Osteoblast (primary cell): ENCODE measurements at regions not wholly inside any gene's neighbourhood (a gene's known extent, or its start where the extent isn't known, plus 50 kb on each side); places are given as distances from the start of the nearest gene placed in this dataset.

Experiments used
- DNase-seq: peaks from one replicate; pipeline ENCODE4 v3.0.0; 2011; ENCODE audit warnings: low spot score, mixed read lengths; ENCODE audit not compliant: insufficient read length; ENCODE audit errors: missing footprints
- H2AFZ ChIP-seq: 2 replicates; pipeline ENCODE4 v1.6.0; 2011; ENCODE audit warnings: mild to moderate bottlenecking, low read length
- H3K27ac ChIP-seq: 2 replicates; pipeline ENCODE4 v1.5.1; 2011; ENCODE audit warnings: mild to moderate bottlenecking, low read depth, low read length, moderate library complexity
- H3K27me3 ChIP-seq: 2 replicates; pipeline ENCODE4 v1.6.0; 2012; ENCODE audit warnings: mild to moderate bottlenecking, control low read depth, inconsistent platforms, low read length, moderate library complexity; ENCODE audit not compliant: insufficient read depth
- H3K36me3 ChIP-seq: 2 replicates; pipeline ENCODE4 v1.5.1; 2011; ENCODE audit warnings: mild to moderate bottlenecking, low read length, control low read depth, moderate library complexity; ENCODE audit not compliant: insufficient read depth
- H3K4me1 ChIP-seq: 2 replicates; pipeline ENCODE4 v1.5.1; 2011; ENCODE audit warnings: mild to moderate bottlenecking, low read length, control low read depth, moderate library complexity; ENCODE audit not compliant: insufficient read depth
- H3K4me2 ChIP-seq: 2 replicates; pipeline ENCODE4 v1.6.0; 2011; ENCODE audit warnings: mild to moderate bottlenecking, low read length; ENCODE audit not compliant: insufficient read depth
- H3K4me3 ChIP-seq: fragments of 200-600 bp; sonication (generic); 3 replicates; pipeline ENCODE4 v1.5.1; 2012; ENCODE audit warnings: mild to moderate bottlenecking, low read length, inconsistent platforms; ENCODE audit not compliant: insufficient read depth
- H3K79me2 ChIP-seq: 2 replicates; pipeline ENCODE4 v1.6.0; 2012; ENCODE audit warnings: mild to moderate bottlenecking, low read length, control low read depth, inconsistent platforms; ENCODE audit not compliant: insufficient read depth
- H3K9me3 ChIP-seq: 2 replicates; pipeline ENCODE4 v1.5.1; 2011; ENCODE audit warnings: low read depth, low read length, control low read depth
- H4K20me1 ChIP-seq: 2 replicates; pipeline ENCODE4 v1.6.0; 2012; ENCODE audit warnings: mild to moderate bottlenecking, low read length, control low read depth; ENCODE audit not compliant: insufficient read depth
- TF ChIP-seq, protein P1 (sequence below): IDR thresholded peaks from 2 replicates; pipeline ENCODE4 v1.5.1; 2011; ENCODE audit warnings: mild to moderate bottlenecking, low read depth, low read length, moderate library complexity; ENCODE audit errors: extremely low read depth

DNA sequence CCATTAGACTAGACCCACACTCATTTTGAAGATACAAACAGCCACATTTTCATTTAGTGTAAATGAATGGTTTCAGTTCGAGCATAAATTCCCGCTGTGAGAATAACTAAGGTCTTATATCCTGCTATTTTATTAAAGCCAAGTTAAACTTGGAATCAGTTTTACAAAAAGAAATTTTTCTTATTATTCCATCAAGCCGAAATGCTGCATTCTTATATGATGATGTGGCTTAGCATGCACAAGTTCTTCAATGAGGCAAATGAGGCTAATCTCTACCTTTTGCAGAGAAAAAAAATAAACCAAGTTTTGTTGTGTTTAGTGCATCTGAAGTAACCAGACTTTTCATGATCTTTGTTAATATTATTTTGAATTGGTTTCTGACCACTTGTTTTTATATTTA is 953.9 kb upstream of the PCDH10 start:
- Histone ChIP-seq H3K9me3 (no peaks in the 10 kb centered on the region), H3K79me2 (no peaks in the 10 kb centered on the region), H3K27me3 (no peaks in the 10 kb centered on the region), H2AFZ (no peak overlapping the region), H3K27ac (no peak overlapping the region), H3K4me1 (no peaks in the 10 kb centered on the region), H4K20me1 (no peaks in the 10 kb centered on the region), H3K4me3 (no peak overlapping the region), H3K36me3 (no peaks in the 10 kb centered on the region), H3K4me2 (no peak overlapping the region)
- TF ChIP-seq, protein P1, sequence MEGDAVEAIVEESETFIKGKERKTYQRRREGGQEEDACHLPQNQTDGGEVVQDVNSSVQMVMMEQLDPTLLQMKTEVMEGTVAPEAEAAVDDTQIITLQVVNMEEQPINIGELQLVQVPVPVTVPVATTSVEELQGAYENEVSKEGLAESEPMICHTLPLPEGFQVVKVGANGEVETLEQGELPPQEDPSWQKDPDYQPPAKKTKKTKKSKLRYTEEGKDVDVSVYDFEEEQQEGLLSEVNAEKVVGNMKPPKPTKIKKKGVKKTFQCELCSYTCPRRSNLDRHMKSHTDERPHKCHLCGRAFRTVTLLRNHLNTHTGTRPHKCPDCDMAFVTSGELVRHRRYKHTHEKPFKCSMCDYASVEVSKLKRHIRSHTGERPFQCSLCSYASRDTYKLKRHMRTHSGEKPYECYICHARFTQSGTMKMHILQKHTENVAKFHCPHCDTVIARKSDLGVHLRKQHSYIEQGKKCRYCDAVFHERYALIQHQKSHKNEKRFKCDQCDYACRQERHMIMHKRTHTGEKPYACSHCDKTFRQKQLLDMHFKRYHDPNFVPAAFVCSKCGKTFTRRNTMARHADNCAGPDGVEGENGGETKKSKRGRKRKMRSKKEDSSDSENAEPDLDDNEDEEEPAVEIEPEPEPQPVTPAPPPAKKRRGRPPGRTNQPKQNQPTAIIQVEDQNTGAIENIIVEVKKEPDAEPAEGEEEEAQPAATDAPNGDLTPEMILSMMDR: no peak
- DNase-seq: no peak

DNA sequence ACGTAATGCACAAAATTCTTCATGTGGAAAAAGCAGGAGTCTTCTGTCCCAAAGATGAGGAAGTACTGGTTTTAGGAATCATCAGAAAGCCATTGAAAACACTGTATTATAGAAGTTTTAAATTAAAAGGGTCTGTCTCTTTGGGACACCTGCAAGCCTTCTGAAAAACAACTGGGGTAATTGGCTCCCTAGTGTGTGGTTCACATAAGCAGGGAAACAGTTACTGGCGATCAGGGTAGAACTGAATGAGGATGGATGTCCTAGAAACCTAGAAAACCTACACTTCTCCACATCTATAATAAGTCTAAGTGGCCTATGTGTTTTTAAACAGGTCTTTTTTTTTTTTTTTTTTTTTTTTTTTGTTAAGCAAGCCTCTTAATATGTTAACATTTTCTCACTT is 945.5 kb upstream of the PCDH10 start:
- Histone ChIP-seq H2AFZ (no peak overlapping the region), H3K36me3 (no peaks in the 10 kb centered on the region), H3K9me3 (no peaks in the 10 kb centered on the region), H4K20me1 (no peaks in the 10 kb centered on the region), H3K79me2 (no peaks in the 10 kb centered on the region), H3K27me3 (no peaks in the 10 kb centered on the region), H3K4me3 (no peak overlapping the region), H3K4me1 (no peaks in the 10 kb centered on the region), H3K4me2 (no peak overlapping the region), H3K27ac (no peak overlapping the region)
- TF ChIP-seq, protein P1: no peak
- no peak for DNase-seq

DNA sequence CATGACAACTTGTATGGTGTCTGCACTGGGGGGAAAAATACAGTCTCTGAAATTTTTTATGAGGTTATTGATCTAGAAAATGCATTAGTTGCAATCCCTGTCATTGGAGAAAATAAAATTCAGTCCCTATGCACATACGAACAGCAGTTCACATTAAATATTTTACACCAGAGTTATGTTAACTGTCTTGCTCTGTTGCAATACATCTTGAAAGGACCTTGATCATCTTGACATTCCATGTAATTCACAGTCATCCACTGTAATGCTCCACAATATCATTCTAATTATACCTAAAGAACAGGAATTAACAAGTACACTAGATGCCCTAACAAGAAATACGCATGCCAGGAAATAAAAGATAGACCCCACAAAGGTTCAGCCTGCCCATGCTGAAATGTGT is 934.6 kb upstream of the PCDH10 start:
- Histone ChIP-seq H3K27me3 (no peaks in the 10 kb centered on the region), H3K79me2 (no peaks in the 10 kb centered on the region), H3K4me2 (no peak overlapping the region), H3K27ac (no peak overlapping the region), H4K20me1 (no peaks in the 10 kb centered on the region), H3K4me3 (no peak overlapping the region), H3K36me3 (no peaks in the 10 kb centered on the region), H3K9me3 (no peaks in the 10 kb centered on the region), H3K4me1 (no peaks in the 10 kb centered on the region), H2AFZ (no peak overlapping the region)
- DNase-seq: no peak
- TF ChIP-seq, protein P1: no peak

DNA sequence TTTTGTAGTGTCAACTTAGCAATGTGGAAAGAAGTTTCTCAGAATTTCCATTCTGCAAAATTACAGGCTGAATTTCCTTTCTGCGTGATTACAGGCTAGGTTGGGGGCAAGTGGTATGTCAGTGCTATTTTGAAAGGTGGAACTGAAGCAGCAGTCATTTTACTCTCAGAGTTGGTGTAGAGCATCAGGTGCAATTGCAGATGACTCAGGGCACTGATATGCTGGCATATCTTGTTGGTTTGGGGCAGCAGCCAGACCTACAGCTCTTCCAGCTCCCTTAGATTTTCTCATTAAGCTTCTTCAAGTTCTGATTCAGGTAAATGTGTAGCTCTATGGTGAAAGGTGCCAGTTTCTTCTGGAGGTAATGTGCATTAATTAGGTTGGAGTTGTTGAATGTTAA is 930.7 kb upstream of the PCDH10 start:
- TF ChIP-seq, protein P1: no peak
- no peaks in the 10 kb centered on the region for H4K20me1 ChIP-seq
- no peaks in the 10 kb centered on the region for H3K9me3 ChIP-seq
- H3K4me1 ChIP-seq: no peaks in the 10 kb centered on the region
- H3K4me3 ChIP-seq: no peak overlapping the region
- no peak overlapping the region for H3K27ac ChIP-seq
- H2AFZ ChIP-seq: no peak overlapping the region
- DNase-seq: no peak
- H3K79me2 ChIP-seq: no peaks in the 10 kb centered on the region
- no peaks in the 10 kb centered on the region for H3K36me3 ChIP-seq
- no peaks in the 10 kb centered on the region for H3K27me3 ChIP-seq
- no peak overlapping the region for H3K4me2 ChIP-seq
